ENCODE measurements at regions not wholly inside any gene's neighbourhood (a gene's known extent, or its start where the extent isn't known, plus 50 kb on each side); places are given as distances from the start of the nearest gene placed in this dataset.
"Not testable (repeated sequence)": the region's sequence is repeated elsewhere in the genome, so short reads cannot be mapped to it uniquely, and the experiment has no call there.

DNA sequence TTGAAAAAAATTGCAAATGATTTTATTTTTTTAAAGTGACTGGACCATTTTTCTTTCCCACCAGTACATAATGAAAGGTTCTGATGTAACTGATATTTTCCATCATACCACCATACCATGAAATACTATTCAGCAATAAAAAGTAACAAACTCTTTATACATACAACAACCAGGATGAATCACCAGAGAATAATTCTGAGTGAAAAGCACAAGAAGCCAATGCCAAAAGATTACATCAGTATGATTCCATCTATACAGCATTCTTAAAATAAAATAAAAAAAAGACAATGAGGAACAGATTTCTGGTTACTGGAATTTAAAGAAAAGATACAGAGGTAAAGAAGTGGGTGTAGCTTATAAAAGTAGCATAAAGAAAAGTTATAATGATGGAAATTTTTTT, 423.7 kb upstream of the ST8SIA4 start:
- TF ChIP-seq, protein P1, sequence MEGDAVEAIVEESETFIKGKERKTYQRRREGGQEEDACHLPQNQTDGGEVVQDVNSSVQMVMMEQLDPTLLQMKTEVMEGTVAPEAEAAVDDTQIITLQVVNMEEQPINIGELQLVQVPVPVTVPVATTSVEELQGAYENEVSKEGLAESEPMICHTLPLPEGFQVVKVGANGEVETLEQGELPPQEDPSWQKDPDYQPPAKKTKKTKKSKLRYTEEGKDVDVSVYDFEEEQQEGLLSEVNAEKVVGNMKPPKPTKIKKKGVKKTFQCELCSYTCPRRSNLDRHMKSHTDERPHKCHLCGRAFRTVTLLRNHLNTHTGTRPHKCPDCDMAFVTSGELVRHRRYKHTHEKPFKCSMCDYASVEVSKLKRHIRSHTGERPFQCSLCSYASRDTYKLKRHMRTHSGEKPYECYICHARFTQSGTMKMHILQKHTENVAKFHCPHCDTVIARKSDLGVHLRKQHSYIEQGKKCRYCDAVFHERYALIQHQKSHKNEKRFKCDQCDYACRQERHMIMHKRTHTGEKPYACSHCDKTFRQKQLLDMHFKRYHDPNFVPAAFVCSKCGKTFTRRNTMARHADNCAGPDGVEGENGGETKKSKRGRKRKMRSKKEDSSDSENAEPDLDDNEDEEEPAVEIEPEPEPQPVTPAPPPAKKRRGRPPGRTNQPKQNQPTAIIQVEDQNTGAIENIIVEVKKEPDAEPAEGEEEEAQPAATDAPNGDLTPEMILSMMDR (conservative IDR thresholded peaks at IDR 0.05; ENCODE audit: control insufficient read depth, insufficient read depth, low read depth, low read length), result no peak
- peak; percentile 32 for DNase-seq (ENCODE audit: low read depth)
- no peak overlapping the region for H3K4me3 ChIP-seq (ENCODE audit: control insufficient read depth, low read depth, low read length)

DNA sequence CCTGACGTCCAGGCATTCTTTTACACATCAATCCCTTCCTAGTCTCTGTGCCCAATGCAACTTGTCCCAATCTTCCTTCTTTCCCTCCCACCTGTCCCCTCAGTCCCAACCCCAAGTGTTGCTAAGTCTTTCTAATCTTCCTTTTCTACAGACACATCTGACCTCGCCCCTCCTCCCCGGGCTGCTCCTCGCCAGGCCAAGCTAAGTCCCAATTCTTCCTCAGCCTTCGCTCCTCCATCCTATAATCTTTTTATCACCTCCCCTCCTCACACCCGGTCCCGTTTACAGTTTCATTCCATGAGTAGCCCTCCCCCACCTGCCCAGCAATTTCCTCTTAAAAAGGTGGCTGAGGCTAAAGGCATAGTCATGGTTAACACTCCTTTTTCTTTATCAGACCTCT, 413.3 kb upstream of the ST8SIA4 start:
- DNase-seq (ENCODE audit: low read depth); H3K4me3 ChIP-seq (ENCODE audit: control insufficient read depth, low read depth, low read length): not testable (repeated sequence)

DNA sequence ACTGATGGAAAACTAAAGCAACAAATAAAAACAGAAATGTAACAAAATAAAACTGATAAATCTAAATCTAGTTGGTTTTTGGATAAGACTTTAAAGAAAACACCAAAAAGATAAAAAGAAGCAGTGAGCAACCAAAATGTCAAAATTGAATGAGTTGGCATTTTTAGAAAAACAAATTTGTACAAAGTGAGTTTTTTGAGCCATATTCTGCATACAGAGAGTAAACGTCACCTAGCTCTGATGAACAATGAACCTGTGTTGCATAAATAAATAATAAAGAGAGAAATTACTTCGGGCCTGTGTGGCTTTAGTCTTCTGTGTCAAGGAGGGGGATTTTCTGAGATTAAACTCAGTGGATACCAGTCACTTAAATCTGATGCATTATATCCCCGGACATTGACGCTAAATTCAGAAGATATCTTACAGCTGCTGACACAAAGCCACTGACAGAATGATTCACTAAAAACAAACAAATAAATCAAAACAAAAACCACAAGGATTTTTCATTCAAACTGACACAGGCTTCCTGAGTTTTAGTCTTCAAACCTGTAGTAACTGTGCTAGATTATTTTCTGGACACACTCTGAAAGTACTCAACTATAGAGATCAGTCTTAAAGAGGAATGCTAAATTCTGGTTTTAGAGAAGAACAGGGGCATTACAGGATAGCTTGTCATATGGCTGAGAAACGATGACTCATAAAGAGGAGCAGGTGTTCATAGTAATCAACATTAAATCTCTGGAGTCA, 403.5 kb upstream of the ST8SIA4 start:
- H3K4me3 ChIP-seq (ENCODE audit: control insufficient read depth, low read depth, low read length), result no peak overlapping the region
- DNase-seq (ENCODE audit: low read depth), result peak; percentile 6
- TF ChIP-seq, protein P1 (conservative IDR thresholded peaks at IDR 0.05; ENCODE audit: control insufficient read depth, insufficient read depth, low read depth, low read length), result no peak

DNA sequence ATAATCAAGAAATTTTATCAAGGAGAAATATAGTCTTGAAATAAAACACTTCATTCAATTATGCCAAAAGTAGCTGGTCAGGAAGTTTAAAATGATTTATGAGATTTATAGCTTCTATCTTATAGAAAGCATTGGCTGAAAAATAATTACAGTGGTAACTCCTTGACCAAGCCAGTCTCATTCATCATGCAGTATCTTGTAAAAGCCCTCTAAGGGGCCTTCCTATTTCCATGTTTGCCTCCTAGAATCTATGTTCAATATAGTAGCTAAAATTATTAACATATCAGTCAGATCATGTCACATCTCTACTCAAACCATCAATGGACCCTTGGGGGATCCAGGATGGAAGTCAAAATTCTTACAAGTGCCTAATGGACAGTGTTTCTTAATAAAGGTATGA, 393.4 kb upstream of the ST8SIA4 start:
- TF ChIP-seq, protein P1 (conservative IDR thresholded peaks at IDR 0.05; ENCODE audit: control insufficient read depth, insufficient read depth, low read depth, low read length), result no peak
- H3K4me3 ChIP-seq (ENCODE audit: control insufficient read depth, low read depth, low read length), result no peak overlapping the region
- DNase-seq (ENCODE audit: low read depth), result no peak

DNA sequence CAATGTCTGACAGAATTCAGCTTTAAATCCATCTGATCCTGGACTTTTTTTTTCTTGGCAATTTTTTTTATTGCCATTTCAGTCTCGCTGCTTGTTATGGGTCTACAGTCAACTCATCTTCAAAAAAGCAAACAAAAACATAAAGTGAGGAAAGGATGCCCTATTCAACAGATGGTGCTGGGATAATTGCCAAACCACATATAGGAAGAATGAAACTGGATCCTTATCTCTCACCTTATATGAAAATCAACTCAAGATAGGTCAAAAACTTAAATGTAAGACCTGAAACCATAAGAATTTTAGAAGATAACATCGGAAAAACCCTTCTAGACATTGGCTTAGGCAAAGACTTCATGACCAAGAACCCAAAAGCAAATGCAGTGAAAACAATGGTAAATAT, 389.1 kb upstream of the ST8SIA4 start:
- no peak for DNase-seq (ENCODE audit: low read depth)
- no peak overlapping the region for H3K4me3 ChIP-seq (ENCODE audit: control insufficient read depth, low read depth, low read length)
- TF ChIP-seq, protein P1 (conservative IDR thresholded peaks at IDR 0.05; ENCODE audit: control insufficient read depth, insufficient read depth, low read depth, low read length), result no peak

DNA sequence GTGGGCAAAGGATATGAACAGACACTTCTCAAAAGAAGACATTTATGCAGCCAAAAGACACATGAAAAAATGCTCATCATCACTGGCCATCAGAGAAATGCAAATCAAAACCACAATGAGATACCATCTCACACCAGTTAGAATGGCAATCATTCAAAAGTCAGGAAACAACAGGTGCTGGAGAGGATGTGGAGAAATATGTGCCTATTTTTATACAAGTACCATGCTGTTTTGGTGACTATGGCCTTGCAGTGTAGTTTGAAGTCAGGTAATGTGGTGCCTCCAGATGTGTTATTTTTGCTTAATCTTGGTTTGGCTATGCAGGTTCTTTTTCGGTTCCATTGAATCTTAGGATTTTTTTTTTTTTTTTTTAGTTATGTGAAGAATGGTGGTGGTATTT, 387.7 kb upstream of the ST8SIA4 start:
- H3K4me3 ChIP-seq (ENCODE audit: control insufficient read depth, low read depth, low read length); DNase-seq (ENCODE audit: low read depth): not testable (repeated sequence)

DNA sequence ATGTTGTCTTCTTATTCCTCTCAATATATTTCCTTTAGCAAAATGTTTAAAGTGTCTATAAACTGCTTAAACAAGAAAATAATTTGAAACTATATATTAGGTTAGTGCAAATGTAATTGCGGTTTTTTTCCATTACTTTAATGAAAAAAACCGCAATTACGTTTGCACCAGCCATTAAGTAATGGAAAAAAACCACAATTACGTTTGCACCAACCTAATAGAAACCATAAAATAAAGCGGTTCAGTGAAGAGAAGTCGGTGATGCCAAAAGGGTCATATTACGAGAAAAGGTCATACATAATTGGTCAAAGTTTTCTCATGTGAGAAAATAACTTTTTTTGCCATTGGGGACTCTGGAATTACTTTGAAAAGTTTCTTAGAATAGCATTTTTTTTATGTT, 385.6 kb upstream of the ST8SIA4 start:
- no peak for DNase-seq (ENCODE audit: low read depth)
- TF ChIP-seq, protein P1 (conservative IDR thresholded peaks at IDR 0.05; ENCODE audit: control insufficient read depth, insufficient read depth, low read depth, low read length), result no peak
- no peak overlapping the region for H3K4me3 ChIP-seq (ENCODE audit: control insufficient read depth, low read depth, low read length)

All from fibroblast of mammary gland (primary cell).